ENCODE measurements at regions not wholly inside any gene's neighbourhood (a gene's known extent, or its start where the extent isn't known, plus 50 kb on each side); places are given as distances from the start of the nearest gene placed in this dataset.

DNA sequence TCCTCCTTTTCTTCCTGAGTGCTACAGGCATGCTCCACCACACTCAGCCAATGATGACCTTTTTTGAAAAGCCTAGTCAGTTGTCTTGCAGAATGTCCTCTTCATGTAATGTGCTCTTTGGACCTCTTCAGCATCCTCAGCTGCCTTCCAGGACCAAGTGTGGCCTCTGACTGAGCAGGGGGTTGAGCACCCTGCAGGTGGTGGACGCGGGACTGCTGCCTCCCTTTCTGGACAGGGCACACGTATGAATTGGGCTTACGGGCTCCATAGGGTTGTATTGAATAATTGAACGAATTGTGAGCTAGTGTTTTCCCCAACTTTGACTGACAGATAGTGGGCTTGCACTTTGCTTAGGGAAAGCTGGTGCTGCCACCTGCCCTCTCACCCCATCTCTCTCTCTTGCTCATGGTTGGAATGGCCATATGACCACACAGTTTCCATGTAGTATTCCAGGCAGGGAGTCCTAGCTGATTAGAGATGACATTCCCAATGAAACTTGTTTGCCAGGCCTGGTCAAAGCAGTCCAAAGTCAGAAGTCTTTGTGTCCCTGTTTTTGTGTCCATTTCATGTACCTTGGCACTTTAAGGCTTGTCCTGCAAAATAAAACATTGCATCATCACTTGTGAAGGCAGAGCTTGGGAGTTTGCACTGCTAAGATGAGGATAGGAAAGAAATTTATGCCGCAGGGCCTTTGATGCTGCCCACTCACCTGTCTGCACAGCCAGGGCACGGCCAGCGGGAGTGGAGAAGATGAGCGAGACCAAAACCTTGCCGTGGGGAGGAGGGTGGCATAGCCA is 76.3 kb upstream of the NPAS1 start:
- TF ChIP-seq, protein P1, sequence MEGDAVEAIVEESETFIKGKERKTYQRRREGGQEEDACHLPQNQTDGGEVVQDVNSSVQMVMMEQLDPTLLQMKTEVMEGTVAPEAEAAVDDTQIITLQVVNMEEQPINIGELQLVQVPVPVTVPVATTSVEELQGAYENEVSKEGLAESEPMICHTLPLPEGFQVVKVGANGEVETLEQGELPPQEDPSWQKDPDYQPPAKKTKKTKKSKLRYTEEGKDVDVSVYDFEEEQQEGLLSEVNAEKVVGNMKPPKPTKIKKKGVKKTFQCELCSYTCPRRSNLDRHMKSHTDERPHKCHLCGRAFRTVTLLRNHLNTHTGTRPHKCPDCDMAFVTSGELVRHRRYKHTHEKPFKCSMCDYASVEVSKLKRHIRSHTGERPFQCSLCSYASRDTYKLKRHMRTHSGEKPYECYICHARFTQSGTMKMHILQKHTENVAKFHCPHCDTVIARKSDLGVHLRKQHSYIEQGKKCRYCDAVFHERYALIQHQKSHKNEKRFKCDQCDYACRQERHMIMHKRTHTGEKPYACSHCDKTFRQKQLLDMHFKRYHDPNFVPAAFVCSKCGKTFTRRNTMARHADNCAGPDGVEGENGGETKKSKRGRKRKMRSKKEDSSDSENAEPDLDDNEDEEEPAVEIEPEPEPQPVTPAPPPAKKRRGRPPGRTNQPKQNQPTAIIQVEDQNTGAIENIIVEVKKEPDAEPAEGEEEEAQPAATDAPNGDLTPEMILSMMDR (conservative IDR thresholded peaks at IDR 0.05; ENCODE audit: low read length): no peak
- no peak for TF ChIP-seq EZH2phosphoT487 (IDR thresholded peaks at IDR 0.05; ENCODE audit: borderline replicate concordance, low read depth, low read length)

Measured in OCI-LY7 (cell line).